ENCODE measurements at regions not wholly inside any gene's neighbourhood (a gene's known extent, or its start where the extent isn't known, plus 50 kb on each side); places are given as distances from the start of the nearest gene placed in this dataset.

- no peak for TF ChIP-seq POLR2A (IDR thresholded peaks at IDR 0.05; ENCODE audit: low read depth, low read length)
- no peak for TF ChIP-seq TAF1 (IDR thresholded peaks at IDR 0.05; ENCODE audit: borderline replicate concordance, low read depth, low read length)
Observed at GRCh38 chr14:83611906-83612390, 1918.0 kb upstream of the FLRT2 start.
